HG03439 (cell line): ENCODE measurements at regions not wholly inside any gene's neighbourhood (a gene's known extent, or its start where the extent isn't known, plus 50 kb on each side); places are given as distances from the start of the nearest gene placed in this dataset.
"Not testable (repeated sequence)": the region's sequence is repeated elsewhere in the genome, so short reads cannot be mapped to it uniquely, and the experiment has no call there.

ENCODE experiments used
- ATAC-seq: cut with Tn5 transposase; IDR thresholded peaks from one replicate; pipeline ENCODE4 v1.9.1; 2021; ENCODE audit warnings: mild to moderate bottlenecking, moderate library complexity; ENCODE audit not compliant: unreplicated experiment

DNA sequence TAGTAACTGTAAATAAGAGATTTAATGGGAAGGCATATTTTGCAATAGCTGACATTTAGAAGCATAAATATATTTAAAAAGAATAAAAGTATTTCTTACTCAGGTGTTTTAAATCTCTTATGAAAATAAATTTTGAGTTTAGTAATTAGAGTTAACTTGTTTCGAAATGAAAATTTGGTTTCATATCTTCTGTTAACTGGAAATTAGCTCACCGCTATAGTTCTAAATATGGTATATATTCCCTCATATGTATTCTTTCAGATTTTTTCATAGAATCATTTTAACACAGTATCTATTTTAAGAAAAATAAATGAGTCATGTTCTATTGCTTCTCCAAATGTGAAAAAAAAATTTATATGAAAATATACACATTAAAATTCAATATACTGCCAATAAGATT, 434.1 kb downstream of the DTWD2 start:
- ATAC-seq, result no peak

DNA sequence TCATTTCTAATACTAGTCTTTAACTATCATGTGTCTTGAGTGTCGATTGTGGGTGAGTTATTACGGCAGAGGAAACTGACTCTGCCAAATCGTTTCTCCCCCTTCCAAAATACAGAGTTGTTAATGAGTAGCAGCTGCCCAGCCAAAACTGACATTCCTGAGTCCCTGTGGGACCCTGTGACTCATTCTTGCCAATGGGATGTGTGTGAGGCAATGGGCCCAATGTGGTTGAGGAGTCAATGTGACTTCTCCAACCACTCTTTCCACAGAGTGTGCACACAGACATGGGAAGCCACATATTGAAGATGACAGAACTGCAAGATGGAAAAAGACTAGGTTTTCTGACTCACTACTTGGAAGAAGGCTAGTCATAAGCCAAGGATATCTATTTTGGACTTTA, 434.7 kb downstream of the DTWD2 start:
- no peak for ATAC-seq

GRCh38 chr5:118552731-118553360, 435.5 kb downstream of the DTWD2 start:
- ATAC-seq, result no peak

- ATAC-seq, result no peak
Measured at GRCh38 chr5:118552146-118552545, 436.2 kb downstream of the DTWD2 start.

- no peak for ATAC-seq
Measured at GRCh38 chr5:118551716-118552115, 436.6 kb downstream of the DTWD2 start.

DNA sequence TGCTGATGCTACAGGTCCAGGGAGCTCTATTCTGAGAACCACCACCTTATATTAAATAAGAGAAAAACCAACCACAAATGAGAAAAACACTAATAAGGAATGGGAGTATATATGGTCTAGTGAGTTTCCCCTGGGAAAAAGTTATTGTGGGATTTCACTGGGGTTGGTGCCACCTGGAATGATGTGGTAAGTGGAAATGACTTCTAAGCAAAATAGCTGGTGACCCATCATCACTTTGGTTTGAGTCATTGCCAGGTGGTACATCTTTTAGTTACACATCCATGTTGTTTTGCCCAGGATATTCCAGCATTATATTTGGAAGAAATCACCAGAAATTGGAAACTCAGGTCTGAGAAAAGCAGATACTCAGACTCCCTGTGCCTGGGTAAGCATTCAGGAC, 437.3 kb downstream of the DTWD2 start:
- no peak for ATAC-seq

- ATAC-seq, result no peak
Measured at GRCh38 chr5:118548761-118549720, 439.3 kb downstream of the DTWD2 start.

- ATAC-seq, result no peak
Measured at GRCh38 chr5:118545470-118545869, 442.9 kb downstream of the DTWD2 start.

GRCh38 chr5:118544887-118545449, 443.4 kb downstream of the DTWD2 start:
- no peak for ATAC-seq

DNA sequence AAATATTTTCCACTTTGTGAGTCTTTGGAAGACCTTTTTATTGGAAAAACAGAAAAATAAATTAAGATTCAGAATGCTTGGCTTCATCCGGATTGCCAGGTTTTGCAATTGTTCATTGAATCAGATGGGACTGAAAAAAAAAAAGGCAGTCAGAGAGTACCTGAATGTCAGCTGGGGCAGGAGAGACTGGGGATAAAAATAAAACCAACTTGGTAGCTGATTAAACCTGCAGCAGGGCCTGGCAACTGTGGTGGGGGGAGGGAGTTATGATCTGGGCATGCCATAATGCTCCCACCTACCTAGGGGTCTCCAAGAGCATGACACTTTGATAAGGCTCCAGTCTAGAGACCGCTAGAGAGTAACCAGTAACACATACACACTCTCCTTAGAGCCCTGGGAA, 454.4 kb downstream of the DTWD2 start:
- ATAC-seq, result no peak

DNA sequence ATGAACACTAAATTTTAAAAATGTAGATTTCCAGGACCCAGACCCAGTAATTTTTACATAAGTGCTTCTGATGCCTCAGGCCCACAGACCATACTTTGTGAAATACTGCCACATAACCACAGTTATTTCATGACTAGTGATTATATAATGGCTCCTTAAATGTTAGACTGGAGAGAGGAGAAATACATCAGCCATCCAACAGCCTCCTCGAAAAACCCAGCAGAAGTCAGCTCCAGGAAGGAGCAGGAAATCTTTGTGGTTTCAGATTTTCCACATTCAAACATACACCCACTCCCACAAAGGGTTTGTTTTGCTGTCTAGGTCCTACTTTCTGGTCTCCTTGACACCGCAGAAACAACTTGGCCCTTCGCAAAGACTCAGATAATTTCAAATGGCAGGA, 455.2 kb downstream of the DTWD2 start:
- ATAC-seq, result no peak

GRCh38 chr5:118531276-118531675, 457.1 kb downstream of the DTWD2 start:
- ATAC-seq, result no peak

GRCh38 chr5:118529361-118530144, 458.8 kb downstream of the DTWD2 start:
- no peak for ATAC-seq

GRCh38 chr5:118522626-118523025, 465.7 kb downstream of the DTWD2 start:
- ATAC-seq, result no peak

GRCh38 chr5:118520771-118521415, 467.5 kb downstream of the DTWD2 start:
- no peak for ATAC-seq

DNA sequence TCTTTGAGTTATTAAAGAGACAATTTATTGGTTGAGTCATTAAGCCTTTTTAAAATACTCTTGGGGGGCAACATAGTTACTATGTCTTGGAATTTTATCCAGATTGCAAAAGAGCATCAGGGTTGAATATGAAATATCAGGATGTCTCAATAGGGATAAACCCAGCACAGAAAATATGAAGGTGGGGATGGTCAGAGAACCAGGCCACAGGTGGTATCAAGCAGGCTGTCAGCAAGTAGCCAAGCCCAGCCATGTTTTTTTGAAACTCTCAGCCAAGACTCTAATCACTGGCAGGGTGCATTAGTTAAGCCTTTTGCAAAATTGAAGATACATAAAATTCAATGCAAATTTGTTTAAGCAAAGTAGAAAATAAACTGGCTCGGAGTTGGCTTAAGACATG, 468.9 kb downstream of the DTWD2 start:
- ATAC-seq, result no peak

- no peak for ATAC-seq
Measured at GRCh38 chr5:118518720-118519119, 469.6 kb downstream of the DTWD2 start.

DNA sequence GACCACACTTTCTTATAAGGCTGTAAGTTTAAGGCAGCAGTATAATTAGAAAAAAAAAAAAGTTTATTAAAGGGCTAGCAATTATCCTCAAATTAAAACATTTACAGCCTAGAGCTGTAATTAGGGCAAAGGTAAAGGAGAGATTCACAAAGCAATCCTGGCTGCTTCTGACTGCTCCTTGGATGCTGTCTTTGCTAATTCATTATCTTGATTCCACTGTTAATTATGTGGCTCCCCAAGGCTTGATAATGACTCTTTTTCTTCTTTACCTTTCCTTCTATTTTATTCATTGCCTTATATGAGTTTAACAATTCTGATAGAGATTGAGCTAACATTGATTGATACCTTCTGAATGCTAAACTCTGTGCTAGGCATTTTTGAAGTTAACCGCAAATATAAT, 476.5 kb downstream of the DTWD2 start:
- ATAC-seq, result no peak

DNA sequence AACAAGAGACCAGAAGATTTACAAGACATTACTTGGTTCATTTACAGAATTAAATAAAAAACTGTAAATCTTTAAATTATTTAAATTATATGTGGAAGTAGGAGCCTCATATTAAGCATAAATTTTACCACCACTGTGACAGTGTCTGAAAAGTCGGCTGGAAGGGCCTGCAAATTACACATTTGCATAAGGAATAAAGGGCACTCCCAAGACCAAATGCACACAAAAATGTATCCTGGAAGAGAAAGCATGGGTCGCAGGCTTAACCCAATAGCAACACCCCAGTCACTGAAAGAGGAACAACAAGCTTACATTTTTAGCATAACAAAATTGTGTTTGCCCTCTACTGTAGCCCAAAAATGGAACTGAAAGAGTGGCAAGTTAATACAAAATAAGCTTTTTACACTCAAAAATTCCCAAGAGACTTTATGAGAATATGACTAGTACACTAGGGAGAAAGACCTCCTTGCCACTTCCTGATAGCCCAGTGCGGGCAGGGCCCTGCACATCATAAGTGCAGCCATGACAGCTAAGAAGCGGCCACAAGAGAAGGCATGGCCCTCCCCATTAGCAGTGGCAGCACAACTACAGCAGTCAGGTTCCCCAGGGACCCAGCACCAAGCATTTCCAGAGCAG, 482.0 kb downstream of the DTWD2 start:
- ATAC-seq, result no peak

DNA sequence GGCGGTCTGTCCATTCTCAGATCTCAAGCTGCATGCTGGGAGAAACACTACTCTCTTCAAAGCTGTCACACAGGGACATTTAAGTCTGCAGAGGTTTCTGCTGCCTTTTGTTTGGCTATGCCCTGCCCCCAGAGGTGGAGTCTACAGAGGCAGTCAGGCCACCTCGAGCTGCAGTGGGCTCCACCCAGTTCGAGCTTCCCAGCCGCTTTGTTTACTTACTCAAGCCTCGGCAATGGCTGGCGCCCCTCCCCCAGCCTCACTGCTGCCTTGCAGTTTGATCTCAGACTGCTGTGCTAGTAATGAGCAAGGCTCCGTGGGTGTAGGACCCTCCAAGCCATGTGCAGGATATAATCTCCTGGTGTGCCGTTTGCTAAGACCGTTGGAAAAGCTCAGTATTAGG, 486.1 kb downstream of the DTWD2 start:
- ATAC-seq, result not testable (repeated sequence)
